ENCODE measurements at regions not wholly inside any gene's neighbourhood (a gene's known extent, or its start where the extent isn't known, plus 50 kb on each side); places are given as distances from the start of the nearest gene placed in this dataset.

DNA sequence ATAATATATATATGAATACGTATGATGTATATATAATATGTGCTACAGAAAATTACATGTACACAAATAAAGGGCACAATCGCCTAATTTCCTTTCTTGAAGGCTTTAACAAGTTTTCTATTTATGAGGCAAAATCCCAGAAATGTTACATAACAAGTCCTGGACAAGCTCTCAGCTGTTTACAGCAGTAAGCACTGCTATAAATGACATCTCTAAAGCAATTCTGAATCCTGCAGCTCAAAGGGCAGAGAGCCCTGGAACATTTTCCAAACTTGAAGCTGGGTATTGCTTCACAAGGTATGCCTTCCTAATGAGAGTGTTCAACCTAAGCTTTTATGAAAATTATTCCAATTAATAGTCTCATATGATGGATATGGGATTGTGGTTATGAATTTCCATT lies 222.3 kb upstream of the GCFC2 start:
- TF ChIP-seq EZH2phosphoT487 (conservative IDR thresholded peaks at IDR 0.05; ENCODE audit: low read length) (no peak), CTCF (IDR thresholded peaks at IDR 0.05; ENCODE audit: insufficient read depth, low read length, poor library complexity, severe bottlenecking) (no peak)
- H4K20me1 ChIP-seq (ENCODE audit: low read depth, low read length), result no peaks in the 10 kb centered on the region
- no peak overlapping the region for H2AFZ ChIP-seq (ENCODE audit: low read depth, low read length, severe bottlenecking)
- no peaks in the 10 kb centered on the region for H3K9me3 ChIP-seq (ENCODE audit: insufficient read depth, low read length)
- no peak overlapping the region for H3K4me2 ChIP-seq (ENCODE audit: low read depth, low read length, poor library complexity, severe bottlenecking)
- H3F3A ChIP-seq (ENCODE audit: insufficient read depth), result no peaks in the 10 kb centered on the region
- no peaks in the 10 kb centered on the region for H3K9me2 ChIP-seq (replicated peaks; ENCODE audit: insufficient read depth, low read length)
- H3K4me3 ChIP-seq (ENCODE audit: insufficient read depth, low read length, poor library complexity, severe bottlenecking), result no peak overlapping the region
- no peaks in the 10 kb centered on the region for H3K36me3 ChIP-seq (ENCODE audit: low read length)
- H3K27ac ChIP-seq (ENCODE audit: low read depth, low read length), result no peak overlapping the region
- no peaks in the 10 kb centered on the region for H3K27me3 ChIP-seq (ENCODE audit: low read length)
- H3K9ac ChIP-seq (ENCODE audit: low read length), result no peak overlapping the region
- no peaks in the 10 kb centered on the region for H3K79me2 ChIP-seq (ENCODE audit: insufficient read depth, low read length)

DNA sequence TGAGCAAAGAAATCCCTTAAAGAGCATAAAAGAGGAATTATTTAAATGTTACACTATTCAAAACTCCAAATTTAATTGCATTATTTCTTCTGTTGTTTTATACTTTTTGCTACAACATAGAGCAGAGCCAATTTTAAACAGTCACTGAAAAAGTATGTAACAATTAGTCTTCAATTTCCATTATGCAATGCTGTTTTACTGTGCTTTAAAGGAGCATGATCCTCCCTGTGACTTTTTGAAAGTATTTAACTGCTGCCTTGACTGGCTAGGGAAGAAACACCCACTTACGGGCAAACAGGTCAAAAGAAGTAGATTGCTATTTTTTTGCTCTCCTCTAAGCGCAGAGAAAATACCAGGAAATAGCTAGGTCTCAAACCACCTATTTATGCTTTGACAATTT lies 217.4 kb upstream of the GCFC2 start:
- H4K20me1 ChIP-seq (ENCODE audit: low read depth, low read length), result no peaks in the 10 kb centered on the region
- no peaks in the 10 kb centered on the region for H3K9me2 ChIP-seq (replicated peaks; ENCODE audit: insufficient read depth, low read length)
- no peak overlapping the region for H3K27ac ChIP-seq (ENCODE audit: low read depth, low read length)
- no peaks in the 10 kb centered on the region for H3K9me3 ChIP-seq (ENCODE audit: insufficient read depth, low read length)
- H2AFZ ChIP-seq (ENCODE audit: low read depth, low read length, severe bottlenecking), result no peak overlapping the region
- no peaks in the 10 kb centered on the region for H3K36me3 ChIP-seq (ENCODE audit: low read length)
- H3F3A ChIP-seq (ENCODE audit: insufficient read depth), result no peaks in the 10 kb centered on the region
- TF ChIP-seq CTCF (IDR thresholded peaks at IDR 0.05; ENCODE audit: insufficient read depth, low read length, poor library complexity, severe bottlenecking), result no peak
- H3K27me3 ChIP-seq (ENCODE audit: low read length), result no peaks in the 10 kb centered on the region
- no peak overlapping the region for H3K9ac ChIP-seq (ENCODE audit: low read length)
- H3K79me2 ChIP-seq (ENCODE audit: insufficient read depth, low read length), result no peaks in the 10 kb centered on the region
- no peak overlapping the region for H3K4me2 ChIP-seq (ENCODE audit: low read depth, low read length, poor library complexity, severe bottlenecking)
- no peak overlapping the region for H3K4me3 ChIP-seq (ENCODE audit: insufficient read depth, low read length, poor library complexity, severe bottlenecking)

DNA sequence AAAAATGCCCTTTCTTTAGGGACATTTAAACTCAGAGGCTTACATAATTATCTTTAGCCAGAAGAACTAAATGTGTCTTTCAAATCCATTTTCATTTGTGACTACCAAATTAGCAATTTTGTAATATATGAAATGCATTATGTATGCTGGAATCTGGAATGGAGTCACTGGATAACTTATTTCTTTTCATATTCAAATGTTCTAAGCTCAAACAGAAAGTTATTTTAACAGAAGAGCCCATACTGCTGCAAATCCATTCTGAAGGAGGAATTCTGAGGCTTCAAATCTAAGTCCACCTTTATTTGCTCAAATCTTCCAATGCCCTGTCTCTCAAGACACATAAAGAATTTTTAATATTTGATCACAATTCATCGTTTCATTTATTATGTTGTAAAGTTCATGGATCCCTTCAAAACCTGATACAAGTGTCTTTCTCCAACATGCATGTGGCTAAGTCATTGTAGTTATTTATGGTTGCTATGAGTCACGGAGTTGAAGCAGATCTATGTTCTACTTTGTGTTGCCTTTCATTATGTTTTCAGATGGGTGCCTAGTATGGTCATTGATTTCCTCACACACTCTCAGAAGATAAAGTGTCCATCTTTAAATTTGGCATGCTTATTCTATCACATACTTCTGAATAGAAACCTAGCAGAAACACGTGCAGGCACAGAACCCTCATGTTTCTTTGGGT lies 214.8 kb upstream of the GCFC2 start:
- Histone ChIP-seq H3K9me2 (replicated peaks; ENCODE audit: insufficient read depth, low read length) (no peaks in the 10 kb centered on the region), H3K9ac (ENCODE audit: low read length) (no peak overlapping the region), H3K36me3 (ENCODE audit: low read length) (no peaks in the 10 kb centered on the region), H2AFZ (ENCODE audit: low read depth, low read length, severe bottlenecking) (no peak overlapping the region), H3K27ac (ENCODE audit: low read depth, low read length) (no peak overlapping the region), H4K20me1 (ENCODE audit: low read depth, low read length) (no peaks in the 10 kb centered on the region), H3F3A (ENCODE audit: insufficient read depth) (no peaks in the 10 kb centered on the region), H3K79me2 (ENCODE audit: insufficient read depth, low read length) (no peaks in the 10 kb centered on the region), H3K4me2 (ENCODE audit: low read depth, low read length, poor library complexity, severe bottlenecking) (no peak overlapping the region), H3K9me3 (ENCODE audit: insufficient read depth, low read length) (no peaks in the 10 kb centered on the region), H3K4me3 (ENCODE audit: insufficient read depth, low read length, poor library complexity, severe bottlenecking) (no peak overlapping the region), H3K27me3 (ENCODE audit: low read length) (no peaks in the 10 kb centered on the region)
- TF ChIP-seq CTCF (IDR thresholded peaks at IDR 0.05; ENCODE audit: insufficient read depth, low read length, poor library complexity, severe bottlenecking) (no peak), EZH2phosphoT487 (conservative IDR thresholded peaks at IDR 0.05; ENCODE audit: low read length) (no peak)
